NCI-H2196 (cell line): ENCODE measurements at regions not wholly inside any gene's neighbourhood (a gene's known extent, or its start where the extent isn't known, plus 50 kb on each side); places are given as distances from the start of the nearest gene placed in this dataset.

Experiments used
- DNase-seq: peaks from one replicate; lab custom pipeline; 2025; ENCODE audit not compliant: unreplicated experiment; lab: John Stamatoyannopoulos, UW

DNA sequence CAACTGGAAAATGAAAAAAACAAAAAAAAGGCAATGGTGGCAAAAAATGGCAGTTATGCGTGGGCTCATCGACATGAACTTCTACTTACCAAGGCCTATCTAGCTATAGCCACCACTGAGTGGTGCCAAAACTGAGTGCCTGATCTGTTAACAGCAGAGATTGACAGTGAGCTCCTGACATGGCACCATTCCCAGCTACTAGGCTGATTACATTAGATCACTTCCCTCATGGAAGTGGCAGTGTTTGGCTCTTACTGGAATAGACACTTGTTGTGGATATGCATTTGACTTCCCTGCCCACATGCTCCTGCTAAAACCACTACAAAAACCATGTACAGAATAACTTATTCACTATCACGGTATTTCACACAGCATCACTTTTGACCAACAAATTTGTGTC lies 216.1 kb upstream of the SGK1 start:
- no peak for DNase-seq

GRCh38 chr6:134532694-134533624 lies 215.0 kb upstream of the SGK1 start:
- no peak for DNase-seq

DNA sequence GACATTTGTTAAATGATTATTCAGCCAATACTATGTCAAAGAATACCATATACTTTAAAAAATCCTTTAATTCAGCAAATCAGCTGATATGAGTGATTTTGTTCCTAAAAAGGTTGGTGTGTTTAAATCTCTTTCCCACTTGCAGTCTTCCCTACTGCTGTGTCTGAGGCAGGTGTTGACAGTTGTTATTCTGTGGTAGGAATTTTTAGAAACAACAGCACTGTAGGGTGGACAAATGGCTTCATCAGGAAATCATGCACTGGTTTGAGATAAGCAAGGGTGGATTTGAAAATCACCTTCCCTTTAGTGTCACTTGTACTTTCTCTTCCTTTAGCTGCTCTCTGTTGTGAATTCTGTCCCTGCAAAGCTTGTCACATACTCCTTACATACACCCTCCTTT lies 213.7 kb upstream of the SGK1 start:
- no peak for DNase-seq

- no peak for DNase-seq
Measured at GRCh38 chr6:134531188-134531551, 213.3 kb upstream of the SGK1 start.

- DNase-seq = peak; percentile 39
Measured at GRCh38 chr6:134529921-134530320, 212.0 kb upstream of the SGK1 start.

DNA sequence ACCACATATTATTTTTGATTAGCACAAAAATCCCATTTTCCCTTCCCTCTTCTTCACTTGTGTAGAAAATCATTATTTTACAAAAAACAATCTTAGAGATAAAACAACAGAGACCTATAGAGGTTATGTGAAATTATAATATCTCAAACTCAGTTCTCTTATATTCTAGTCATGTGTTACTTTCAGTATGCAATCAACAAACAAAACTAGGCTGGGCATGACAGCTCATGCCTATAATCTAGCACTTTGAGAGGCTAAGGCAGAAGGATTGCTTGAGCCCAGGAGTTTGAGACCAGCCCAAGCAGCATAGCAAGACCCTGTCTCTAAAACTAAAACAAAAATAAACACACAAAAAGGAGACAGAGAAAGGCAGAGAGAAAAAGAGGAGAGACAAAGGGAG lies 211.4 kb upstream of the SGK1 start:
- DNase-seq = no peak

DNA sequence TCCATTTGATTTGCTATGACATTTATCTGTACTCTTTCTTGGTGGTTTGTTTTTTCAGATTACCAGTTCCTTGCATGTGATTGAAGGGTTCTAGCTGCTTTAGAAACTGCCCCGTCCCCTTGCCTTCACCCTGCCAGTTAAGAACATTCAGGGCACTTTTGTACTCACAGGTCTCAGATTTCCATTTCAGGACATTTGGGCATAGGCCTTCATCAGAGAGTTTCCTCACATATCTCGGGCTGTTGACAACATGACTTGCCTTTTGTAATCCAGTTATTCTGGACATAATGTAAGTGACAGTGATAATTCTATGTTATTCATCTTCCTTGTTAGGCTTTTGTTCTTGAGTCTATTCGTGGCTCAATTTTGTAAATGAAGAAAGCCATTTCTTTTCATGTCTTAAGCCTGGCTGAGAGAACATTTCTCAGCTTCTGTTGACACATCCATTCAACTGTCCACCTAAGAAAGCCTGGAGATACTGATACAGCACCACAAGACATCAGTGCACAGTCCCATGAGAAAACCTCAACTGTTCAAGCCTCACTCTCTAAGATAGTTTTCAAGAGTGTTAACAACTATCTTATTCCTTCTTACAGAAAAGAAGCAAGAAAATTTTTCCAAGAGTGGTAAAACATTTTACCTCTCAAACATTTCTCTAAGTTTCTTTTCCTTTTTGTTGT lies 209.3 kb upstream of the SGK1 start:
- no peak for DNase-seq

DNA sequence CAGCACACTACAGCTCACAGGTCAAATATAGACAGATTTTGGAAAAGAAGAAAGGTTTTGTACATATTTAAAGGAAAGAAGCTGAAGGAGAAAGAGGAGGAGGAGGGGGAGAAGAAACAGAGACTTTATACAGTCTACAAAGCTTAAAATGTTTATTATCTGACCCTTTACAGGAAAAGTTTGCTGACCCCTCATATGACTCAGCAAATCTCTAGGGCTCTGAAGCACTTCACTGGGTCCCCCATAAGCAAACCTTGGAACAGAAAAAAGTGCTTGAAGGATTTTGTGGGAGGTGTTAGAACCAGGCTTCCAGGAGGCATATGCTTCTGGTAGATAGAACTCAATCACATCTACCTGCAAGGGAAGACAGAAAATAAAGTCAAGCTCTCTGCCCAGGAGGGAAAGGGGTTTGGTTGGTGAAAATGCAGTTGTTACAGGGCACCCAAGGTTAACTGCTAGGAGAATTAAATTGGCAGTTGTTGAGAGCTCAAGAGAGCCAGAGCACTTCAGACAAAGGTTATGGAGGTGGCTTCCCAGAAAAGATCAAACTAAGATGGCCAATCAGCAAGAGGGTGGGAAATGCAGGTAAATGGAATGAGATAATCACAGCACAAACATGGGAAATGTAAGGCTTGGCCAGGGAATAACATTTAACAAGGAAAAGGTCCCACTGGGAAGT lies 207.4 kb upstream of the SGK1 start:
- DNase-seq = no peak

DNA sequence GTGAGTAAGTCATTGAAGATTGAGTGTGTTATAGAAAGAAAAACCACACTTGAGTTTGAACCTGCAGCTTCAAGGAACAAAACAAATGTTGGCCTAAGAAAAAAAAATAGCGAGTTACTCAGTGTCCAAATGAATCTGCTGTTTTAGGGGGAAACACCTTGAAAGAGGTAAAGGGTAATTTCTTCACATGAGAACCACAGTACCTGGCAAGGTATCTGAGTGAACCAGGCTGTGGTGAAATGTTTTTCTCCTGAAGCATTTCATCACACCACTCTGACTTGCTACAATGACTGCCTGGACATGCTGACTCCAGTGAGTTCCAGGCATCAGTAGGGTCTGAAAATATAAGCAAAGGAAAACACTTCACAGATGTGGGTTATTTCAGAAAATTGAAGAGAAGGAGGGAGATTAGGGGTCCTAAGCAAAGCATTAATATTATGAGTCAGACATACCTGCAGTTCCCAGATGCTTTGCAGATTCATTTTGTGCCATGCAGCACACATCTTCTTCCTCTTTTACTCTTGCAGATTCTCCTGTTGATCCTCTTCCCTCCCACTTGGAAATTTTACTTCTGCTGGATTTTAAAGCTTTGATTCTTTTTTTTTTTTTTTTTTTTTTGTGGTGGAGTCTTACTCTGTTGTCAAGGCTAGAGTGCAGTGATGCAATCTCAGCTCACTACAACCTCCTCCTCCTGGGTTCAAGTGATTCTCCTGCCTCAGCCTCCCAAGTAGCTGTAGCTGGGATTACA lies 206.2 kb upstream of the SGK1 start:
- no peak for DNase-seq

DNA sequence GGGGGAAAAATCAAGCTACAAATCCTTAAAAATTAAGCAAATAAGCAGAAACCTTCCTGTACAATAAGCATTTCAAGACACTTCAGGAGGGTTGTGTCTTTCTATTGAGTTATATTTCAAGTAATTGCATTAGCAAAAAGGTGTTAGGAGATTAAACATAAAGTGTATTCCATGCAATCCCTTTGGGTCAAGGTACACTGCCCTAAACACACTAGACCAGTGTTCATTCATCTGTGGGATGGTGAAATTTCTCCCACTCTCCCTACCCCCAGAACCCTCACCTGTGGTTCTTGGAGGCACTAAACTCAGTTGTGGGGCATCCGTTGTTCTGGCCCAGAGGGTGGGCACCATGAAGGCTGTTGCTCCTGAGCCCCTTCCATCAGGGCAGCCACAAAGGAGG lies 205.1 kb upstream of the SGK1 start:
- DNase-seq = no peak

DNA sequence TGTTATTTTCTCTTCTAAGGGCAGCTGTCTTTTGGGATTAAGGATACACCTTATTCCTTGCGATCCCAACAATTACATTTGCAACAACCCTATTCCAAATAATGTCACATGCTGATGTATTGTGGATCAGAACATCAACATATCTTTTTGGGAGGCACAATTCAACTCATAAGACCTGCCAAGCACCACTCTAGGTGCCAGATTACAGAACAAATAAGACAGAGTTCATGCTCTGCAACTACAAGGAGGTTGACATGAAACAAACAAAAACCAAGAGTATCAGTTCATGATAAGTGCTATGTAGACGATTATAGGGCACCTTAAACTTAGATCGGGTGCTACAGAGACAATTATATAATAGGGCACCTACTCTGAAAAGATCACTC lies 203.2 kb upstream of the SGK1 start:
- DNase-seq = peak; percentile 25

DNA sequence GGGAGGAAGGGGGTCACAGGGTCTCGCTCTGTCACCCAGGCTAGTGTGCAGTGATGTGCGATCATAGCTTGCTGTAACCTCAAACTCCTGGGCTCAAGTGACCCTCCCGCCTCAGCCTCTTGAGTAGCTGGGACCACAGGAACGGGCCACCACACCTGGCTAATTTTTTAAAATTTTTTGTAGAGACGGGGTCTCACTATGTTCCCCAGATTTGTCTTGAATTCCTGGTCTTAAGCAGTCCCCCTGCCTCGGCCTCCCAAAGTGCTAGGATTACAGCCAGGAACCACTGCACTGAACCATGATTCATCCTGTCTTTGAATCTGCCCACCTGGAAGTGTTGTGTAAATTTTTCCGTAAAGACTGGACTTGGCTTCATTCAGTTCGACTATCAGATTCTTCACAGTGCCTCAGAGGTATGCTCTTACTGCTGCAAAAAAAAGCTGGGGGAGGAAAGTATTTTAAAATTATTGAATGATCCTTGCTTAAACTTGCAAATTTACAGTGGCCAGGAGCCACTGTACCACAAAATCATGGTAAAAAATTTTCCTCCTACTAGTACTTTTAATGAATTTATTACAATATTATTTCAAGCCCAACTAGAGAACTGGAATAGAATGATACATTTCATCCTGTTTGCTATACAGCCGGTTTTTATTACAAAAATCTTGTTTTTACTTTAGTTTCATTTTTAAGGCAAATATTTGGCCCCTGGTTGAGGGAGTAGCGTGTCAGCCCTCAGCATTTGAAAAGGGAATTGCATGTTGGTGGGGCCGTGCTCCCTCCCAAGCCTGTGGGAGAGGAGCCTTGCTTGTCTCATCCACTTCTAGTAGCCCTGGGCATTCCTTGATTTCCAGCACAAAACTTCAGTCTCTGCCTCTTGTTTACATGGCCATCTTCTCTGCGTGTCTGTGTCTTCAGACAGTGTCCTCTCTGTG lies 202.5 kb upstream of the SGK1 start:
- DNase-seq = no peak

DNA sequence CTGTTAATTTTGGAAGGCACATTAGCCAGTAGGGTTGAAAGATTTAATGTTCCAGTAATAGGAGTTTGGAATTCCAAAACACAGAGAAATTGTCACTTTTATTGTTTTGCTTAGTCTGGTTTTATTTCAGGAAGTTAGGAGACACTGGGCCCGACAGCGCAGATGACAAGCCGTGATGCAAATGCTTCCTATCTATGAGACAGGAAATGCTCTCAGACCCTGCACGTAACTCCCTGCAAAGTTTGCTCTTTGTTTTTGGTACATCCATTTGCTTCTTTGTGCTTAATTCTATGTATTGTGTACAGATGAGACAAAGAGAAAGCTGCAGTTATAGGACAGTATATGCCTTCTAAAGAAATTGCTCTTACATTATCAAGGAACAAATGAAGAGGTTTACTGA lies 201.6 kb upstream of the SGK1 start:
- no peak for DNase-seq

DNA sequence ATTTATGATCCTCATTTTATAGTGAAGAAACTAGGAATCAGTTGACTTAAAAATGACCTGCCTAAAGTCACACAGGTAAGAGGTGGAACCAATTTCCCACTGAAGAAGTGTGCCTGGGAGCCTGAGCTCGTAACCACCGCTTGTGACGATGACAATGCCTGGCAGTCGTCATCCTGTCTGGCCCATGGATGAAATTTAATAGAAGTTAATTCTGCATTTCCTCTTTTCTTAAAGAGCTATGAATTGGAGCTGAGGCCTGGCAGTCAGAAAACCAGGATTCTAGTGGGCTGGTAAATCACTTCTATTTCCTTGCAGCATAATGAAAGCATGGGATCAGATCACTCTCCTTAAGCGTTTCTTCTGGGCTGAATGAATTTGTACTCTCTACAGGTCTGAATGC lies 200.0 kb upstream of the SGK1 start:
- DNase-seq = no peak

DNA sequence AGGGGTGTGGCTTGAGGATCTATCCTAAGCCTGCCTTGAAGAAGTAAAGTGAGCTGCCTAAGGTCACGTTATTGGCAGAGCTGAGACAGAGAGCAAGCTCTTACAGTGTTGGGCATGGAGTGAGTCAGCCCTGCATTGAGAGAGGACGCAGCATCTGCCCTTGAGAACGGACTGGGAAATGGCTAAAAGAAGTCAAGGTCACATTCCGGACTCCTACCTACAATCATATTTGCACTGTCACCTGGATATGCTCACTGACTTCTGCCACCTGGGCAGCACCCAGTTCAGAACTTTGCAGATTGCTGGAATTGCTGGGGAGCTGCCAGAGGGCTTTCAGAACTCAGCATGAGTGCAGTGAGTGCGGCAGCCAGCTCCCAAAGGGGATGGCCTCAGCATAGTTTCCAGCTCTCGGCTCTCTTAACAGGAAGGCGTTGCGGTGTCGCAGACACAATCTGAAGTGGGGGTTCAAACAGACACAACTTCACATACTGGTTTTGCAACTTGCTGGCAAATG lies 199.3 kb upstream of the SGK1 start:
- peak; percentile 42 for DNase-seq

GRCh38 chr6:134516582-134516981 lies 198.7 kb upstream of the SGK1 start:
- DNase-seq = no peak

DNA sequence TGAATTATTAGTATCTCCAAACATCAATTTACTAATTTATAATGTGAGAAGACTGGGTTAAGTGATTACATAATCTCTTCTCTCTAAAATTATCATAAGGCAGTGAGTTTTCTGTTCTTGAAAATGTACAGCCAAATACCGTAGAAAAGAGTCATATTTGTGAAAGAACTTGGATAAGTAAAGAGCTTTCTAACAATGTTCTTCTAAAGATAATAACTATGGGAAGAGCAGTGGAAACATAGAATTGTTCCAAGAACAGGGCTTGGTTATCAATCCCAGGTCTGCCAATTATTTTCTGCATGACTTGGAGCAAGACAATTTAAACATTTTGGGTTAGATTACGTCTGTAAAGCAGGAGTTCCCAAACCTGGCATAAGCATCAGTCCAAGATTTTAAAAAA lies 198.1 kb upstream of the SGK1 start:
- DNase-seq = no peak

- DNase-seq = no peak
Measured at GRCh38 chr6:134512981-134513391, 195.1 kb upstream of the SGK1 start.

- no peak for DNase-seq
Measured at GRCh38 chr6:134511984-134512683, 194.2 kb upstream of the SGK1 start.
